A673 (cell line): ENCODE measurements at regions not wholly inside any gene's neighbourhood (a gene's known extent, or its start where the extent isn't known, plus 50 kb on each side); places are given as distances from the start of the nearest gene placed in this dataset.
A peak's percentile ranks its signal among the peaks of the same experiment; 100 is the strongest.

Source experiments
- BruUV-seq: library from RNA; stranded (reverse); fragments of 400-500 nt; replicated peaks from 2 replicates; lab custom pipeline; 2021; lab: Mats Ljungman, UMichigan
- CTCF ChIA-PET: fragments of 300-600 bp; sonication (Branson Sonifier 250); formaldehyde crosslinking; loops from one replicate; lab custom pipeline; 2022; ENCODE audit warnings: antibody characterized with exemption; lab: Charles Lee
- POLR2A ChIA-PET: fragments of 300-600 bp; sonication (Branson Sonifier 250); formaldehyde crosslinking; loops from one replicate; lab custom pipeline; 2022; ENCODE audit warnings: antibody characterized with exemption; ENCODE audit not compliant: low non-redundant PET; lab: Charles Lee
- DNase-seq: peaks from one replicate; pipeline ENCODE4 v3.0.0-alpha.2; 2015; ENCODE audit warnings: low spot score
- H3K27ac ChIP-seq: fragments of 200-600 bp; sonication (generic); 2 replicates; pipeline ENCODE4 v1.5.1; 2016; ENCODE audit warnings: mixed run types, low read depth, mild to moderate bottlenecking, mixed read lengths, antibody characterized with exemption, low read length; ENCODE audit not compliant: poor library complexity, severe bottlenecking
- H3K27me3 ChIP-seq: fragments of 200-600 bp; sonication (generic); replicated peaks from 2 replicates; pipeline ENCODE4 v1.6.1; 2017; ENCODE audit warnings: mixed run types, low read depth, mild to moderate bottlenecking, mixed read lengths, antibody characterized with exemption, low read length; ENCODE audit not compliant: insufficient read depth, poor library complexity
- H3K36me3 ChIP-seq: fragments of 200-600 bp; sonication (generic); 2 replicates; pipeline ENCODE4 v1.6.1; 2016; ENCODE audit warnings: mixed run types, mild to moderate bottlenecking, mixed read lengths, antibody characterized with exemption, low read length; ENCODE audit not compliant: insufficient read depth, poor library complexity, severe bottlenecking
- H3K4me1 ChIP-seq: fragments of 200-600 bp; sonication (generic); 2 replicates; pipeline ENCODE4 v1.6.1; 2017; ENCODE audit warnings: mixed run types, mild to moderate bottlenecking, mixed read lengths, antibody characterized with exemption, low read length; ENCODE audit not compliant: insufficient read depth, poor library complexity, severe bottlenecking
- H3K4me3 ChIP-seq: fragments of 200-600 bp; sonication (generic); 2 replicates; pipeline ENCODE4 v1.5.1; 2016; ENCODE audit warnings: low read depth, mixed run types, mild to moderate bottlenecking, mixed read lengths, low read length; ENCODE audit not compliant: poor library complexity, severe bottlenecking
- H3K9me3 ChIP-seq: fragments of 200-600 bp; sonication (generic); 2 replicates; pipeline ENCODE4 v1.6.1; 2016; ENCODE audit warnings: mixed run types, low read depth, mild to moderate bottlenecking, mixed read lengths, antibody characterized with exemption, low read length; ENCODE audit not compliant: poor library complexity, severe bottlenecking
- CTCF ChIP-seq: fragments of 300-800, 200-600 bp; sonication (generic); conservative IDR thresholded peaks from 2 replicates; pipeline ENCODE4 v1.5.1; 2017; ENCODE audit warnings: low read depth, mild to moderate bottlenecking, antibody characterized with exemption, low read length, moderate library complexity, mixed read lengths
- EZH2 ChIP-seq: fragments of 200-600 bp; sonication (generic); IDR thresholded peaks from 2 replicates; pipeline ENCODE4 v1.6.1; 2017; ENCODE audit warnings: borderline replicate concordance, low read depth, mild to moderate bottlenecking, mixed read lengths, antibody characterized with exemption, low read length; ENCODE audit not compliant: poor library complexity, severe bottlenecking
- intact Hi-C: fragments of 100-400 bp; cut with micrococcal nuclease; formaldehyde crosslinking; loops from one replicate; pipeline ENCODE4 v1.10.0; 2022; ENCODE audit not compliant: unreplicated experiment

GRCh38 chr13:63546524-63546923, 2130.9 kb upstream of the PCDH20 start:
- ChIA-PET POLR2A (no interaction called here), CTCF (no interaction called here)
- DNase-seq, result peak; percentile 17
- H3K4me3 ChIP-seq, result no peak overlapping the region
- H3K36me3 ChIP-seq, result no peaks in the 10 kb centered on the region
- H3K27ac ChIP-seq, result no peak overlapping the region
- intact Hi-C loops, result no loop called here
- H3K27me3 ChIP-seq, result no peaks in the 10 kb centered on the region
- no peaks in the 10 kb centered on the region for H3K9me3 ChIP-seq
- BruUV-seq, result no TSS peak
- H3K4me1 ChIP-seq, result peaks cover 8% of the 10 kb centered on the region
- TF ChIP-seq CTCF, result no peak
- no peak for TF ChIP-seq EZH2

DNA sequence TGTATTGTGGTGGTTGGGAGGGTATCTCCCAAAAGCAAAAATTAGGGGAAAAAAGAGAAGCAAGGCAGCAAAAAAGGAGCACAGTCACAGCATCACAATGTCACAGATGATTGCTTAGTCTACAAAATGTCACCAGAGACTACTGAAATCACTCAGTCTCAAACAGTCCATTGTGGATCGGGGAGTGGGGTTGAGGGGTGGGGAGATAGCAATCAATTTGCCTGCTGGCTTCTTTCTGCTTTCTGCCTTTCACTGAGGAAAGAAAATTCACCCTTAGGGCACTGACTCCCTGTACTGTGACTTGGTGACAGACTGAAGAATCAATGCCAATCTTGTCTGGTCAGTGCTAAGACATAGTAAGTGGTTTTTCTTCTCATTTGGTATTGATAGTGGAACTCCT, 2127.1 kb upstream of the PCDH20 start:
- TF ChIP-seq CTCF (no peak), EZH2 (no peak)
- BruUV-seq, result no TSS peak
- H3K27me3 ChIP-seq, result no peaks in the 10 kb centered on the region
- no peaks in the 10 kb centered on the region for H3K36me3 ChIP-seq
- no peaks in the 10 kb centered on the region for H3K9me3 ChIP-seq
- intact Hi-C loops, result no loop called here
- peaks cover 12% of the 10 kb centered on the region for H3K4me1 ChIP-seq
- ChIA-PET POLR2A (no interaction called here), CTCF (no interaction called here)
- no peak overlapping the region for H3K27ac ChIP-seq
- no peak overlapping the region for H3K4me3 ChIP-seq
- no peak for DNase-seq

GRCh38 chr13:63541336-63541735, 2125.7 kb upstream of the PCDH20 start:
- Histone ChIP-seq H3K36me3 (no peaks in the 10 kb centered on the region), H3K4me3 (no peak overlapping the region), H3K27ac (no peak overlapping the region), H3K4me1 (peaks cover 11% of the 10 kb centered on the region), H3K27me3 (no peaks in the 10 kb centered on the region), H3K9me3 (no peaks in the 10 kb centered on the region)
- ChIA-PET POLR2A (no interaction called here), CTCF (no interaction called here)
- BruUV-seq, result no TSS peak
- no peak for TF ChIP-seq EZH2
- TF ChIP-seq CTCF, result no peak
- intact Hi-C loops, result no loop called here
- peak; percentile 18 for DNase-seq
